ENCODE measurements at regions not wholly inside any gene's neighbourhood (a gene's known extent, or its start where the extent isn't known, plus 50 kb on each side); places are given as distances from the start of the nearest gene placed in this dataset.

DNA sequence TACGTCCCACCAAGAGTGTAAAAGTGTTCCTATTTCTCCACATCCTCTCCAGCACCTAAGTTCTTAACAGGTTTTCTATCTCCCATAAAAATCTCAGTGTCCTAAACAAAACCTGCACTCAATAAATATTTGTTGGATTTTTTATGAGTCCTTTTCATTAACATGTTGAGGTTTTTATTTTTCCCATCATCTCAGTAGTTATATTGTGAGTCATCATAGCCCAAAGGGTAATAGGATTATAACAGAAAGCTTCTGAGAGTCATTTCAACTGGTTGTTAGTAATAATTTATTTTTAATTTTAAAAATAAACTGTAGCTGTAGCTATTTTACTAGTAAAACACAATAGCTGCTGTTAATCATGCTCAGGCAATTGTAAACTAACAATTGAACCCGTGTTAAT, 331.6 kb upstream of the SLC30A5 start:
- no CpG with 5 or more reads among the region's 2 CpGs for WGBS (ENCODE audit: insufficient coverage)

GRCh38 chr5:68766952-68767464, 326.8 kb upstream of the SLC30A5 start:
- no peaks in the 10 kb centered on the region for H3K27me3 ChIP-seq (ENCODE audit: control insufficient read depth in 2 of 2, insufficient read depth in 2 of 2, low read length in 2 of 2)
- H2AFZ ChIP-seq (ENCODE audit: insufficient read depth, low read depth, low read length, poor library complexity, severe bottlenecking) = no peak overlapping the region
- peaks cover 0 to 4% (median 2%) of the 10 kb centered on the region in 7 donors for H3K9me3 Mint-ChIP-seq
- no peaks in the 10 kb centered on the region for H3K79me2 ChIP-seq (ENCODE audit: insufficient read depth, low read length)
- H3K27ac Mint-ChIP-seq = no peak overlapping the region
- WGBS (ENCODE audit: insufficient coverage) = 96% methylated on average over 3 of the region's 4 CpGs
- DNase-seq = no peak
- intact Hi-C loops (cut with micrococcal nuclease) = no loop called here
- H3K27ac ChIP-seq (ENCODE audit: low read depth in 1 of 2, low read length in 2 of 2) = no peak overlapping the region
- no peaks in the 10 kb centered on the region for H4K20me1 ChIP-seq (ENCODE audit: insufficient read depth, low read length)
- no peaks in the 10 kb centered on the region for H3K9me3 ChIP-seq (replicated peaks in 1 of 2; ENCODE audit: control insufficient read depth in 1 of 2, insufficient read depth in 1 of 2, low read length in 2 of 2)
- no peaks in the 10 kb centered on the region for H3K4me1 ChIP-seq (ENCODE audit: control insufficient read depth in 1 of 2, insufficient read depth in 2 of 2, low read length in 2 of 2)
- H3K27me3 Mint-ChIP-seq (ENCODE audit: low read depth in 3 of 3) = peaks cover 0 to 4% (median 0%) of the 10 kb centered on the region in 3 donors
- H3K4me3 Mint-ChIP-seq = no peak overlapping the region
- H3K36me3 Mint-ChIP-seq = no peaks in the 10 kb centered on the region
- no peak overlapping the region for H3K4me3 ChIP-seq (replicated peaks in 1 of 3; ENCODE audit: low read depth in 2 of 3, low read length in 3 of 3)
- H3K4me2 ChIP-seq (replicated peaks; ENCODE audit: extremely low read depth, low read length, poor library complexity, severe bottlenecking) = no peak overlapping the region
- H3K36me3 ChIP-seq (replicated peaks in 1 of 2; ENCODE audit: control insufficient read depth in 1 of 2, insufficient read depth in 2 of 2, low read length in 2 of 2) = no peaks in the 10 kb centered on the region
- no peaks in the 10 kb centered on the region for H3K4me1 Mint-ChIP-seq
- no peak overlapping the region for H3K9ac ChIP-seq (ENCODE audit: insufficient read depth, low read length, poor library complexity, severe bottlenecking)
- TF ChIP-seq CTCF (IDR thresholded peaks at IDR 0.05) = no peak

More for the DNA sequence above, 331.6 kb upstream of the SLC30A5 start:
- no peaks in the 10 kb centered on the region for H3K9me3 Mint-ChIP-seq
- Histone ChIP-seq H3K4me3 (replicated peaks in 1 of 3; ENCODE audit: low read depth in 2 of 3, low read length in 3 of 3) (no peak overlapping the region), H4K20me1 (ENCODE audit: insufficient read depth, low read length) (no peaks in the 10 kb centered on the region), H3K36me3 (replicated peaks in 1 of 2; ENCODE audit: control insufficient read depth in 1 of 2, insufficient read depth in 2 of 2, low read length in 2 of 2) (no peaks in the 10 kb centered on the region), H3K9ac (ENCODE audit: insufficient read depth, low read length, poor library complexity, severe bottlenecking) (no peak overlapping the region), H3K27me3 (ENCODE audit: control insufficient read depth in 2 of 2, insufficient read depth in 2 of 2, low read length in 2 of 2) (no peaks in the 10 kb centered on the region), H3K9me3 (replicated peaks in 1 of 2; ENCODE audit: control insufficient read depth in 1 of 2, insufficient read depth in 1 of 2, low read length in 2 of 2) (no peaks in the 10 kb centered on the region), H3K27ac (ENCODE audit: low read depth in 1 of 2, low read length in 2 of 2) (no peak overlapping the region), H2AFZ (ENCODE audit: insufficient read depth, low read depth, low read length, poor library complexity, severe bottlenecking) (no peak overlapping the region), H3K79me2 (ENCODE audit: insufficient read depth, low read length) (no peaks in the 10 kb centered on the region), H3K4me1 (ENCODE audit: control insufficient read depth in 1 of 2, insufficient read depth in 2 of 2, low read length in 2 of 2) (no peaks in the 10 kb centered on the region), H3K4me2 (replicated peaks; ENCODE audit: extremely low read depth, low read length, poor library complexity, severe bottlenecking) (no peak overlapping the region)
- no peak overlapping the region for H3K4me3 Mint-ChIP-seq
- no peak for DNase-seq
- no peaks in the 10 kb centered on the region for H3K4me1 Mint-ChIP-seq
- intact Hi-C loops (cut with micrococcal nuclease) = no loop called here
- no peaks in the 10 kb centered on the region for H3K27me3 Mint-ChIP-seq (ENCODE audit: low read depth in 3 of 3)
- no peaks in the 10 kb centered on the region for H3K36me3 Mint-ChIP-seq
- no peak overlapping the region for H3K27ac Mint-ChIP-seq
- TF ChIP-seq CTCF (IDR thresholded peaks at IDR 0.05) = no peak

Data from CD14-positive monocyte (primary cell).